HG03060 (cell line): ENCODE measurements at regions not wholly inside any gene's neighbourhood (a gene's known extent, or its start where the extent isn't known, plus 50 kb on each side); places are given as distances from the start of the nearest gene placed in this dataset.
"Not testable (repeated sequence)": the region's sequence is repeated elsewhere in the genome, so short reads cannot be mapped to it uniquely, and the experiment has no call there.

Experiments used
- ATAC-seq: cut with Tn5 transposase; IDR thresholded peaks from one replicate; pipeline ENCODE4 v1.9.1; 2021; ENCODE audit warnings: low read depth, moderate number of reproducible peaks; ENCODE audit not compliant: unreplicated experiment

GRCh38 chr5:155661859-155662258 is 648.3 kb downstream of the KIF4B start:
- ATAC-seq: no peak

- no peak for ATAC-seq
These were observed 651.8 kb downstream of the KIF4B start for GRCh38 chr5:155665361-155665760.

GRCh38 chr5:155672001-155672400 is 655.0 kb upstream of the SGCD start:
- not testable (repeated sequence) for ATAC-seq

GRCh38 chr5:155676967-155677366 is 650.0 kb upstream of the SGCD start:
- no peak for ATAC-seq

- ATAC-seq: no peak
These were observed 648.6 kb upstream of the SGCD start for GRCh38 chr5:155678371-155678770.

- no peak for ATAC-seq
These were observed 647.4 kb upstream of the SGCD start for GRCh38 chr5:155679530-155679929.

- ATAC-seq: no peak
These were observed 642.5 kb upstream of the SGCD start for GRCh38 chr5:155684417-155684816.

GRCh38 chr5:155686131-155686530 is 640.8 kb upstream of the SGCD start:
- ATAC-seq: no peak

- ATAC-seq: no peak
These were observed 637.6 kb upstream of the SGCD start for GRCh38 chr5:155689406-155689805.

GRCh38 chr5:155696362-155696761 is 630.6 kb upstream of the SGCD start:
- ATAC-seq: no peak

- no peak for ATAC-seq
These were observed 629.7 kb upstream of the SGCD start for GRCh38 chr5:155697236-155697635.

- ATAC-seq: no peak
These were observed 627.6 kb upstream of the SGCD start for GRCh38 chr5:155699385-155699784.

GRCh38 chr5:155700333-155700732 is 626.6 kb upstream of the SGCD start:
- no peak for ATAC-seq

- ATAC-seq: no peak
These were observed 615.1 kb upstream of the SGCD start for GRCh38 chr5:155711882-155712281.

GRCh38 chr5:155714435-155714834 is 612.5 kb upstream of the SGCD start:
- ATAC-seq: not testable (repeated sequence)

- ATAC-seq: no peak
These were observed 600.7 kb upstream of the SGCD start for GRCh38 chr5:155726267-155726666.

- no peak for ATAC-seq
These were observed 599.3 kb upstream of the SGCD start for GRCh38 chr5:155727512-155728145.

GRCh38 chr5:155728146-155728856 is 598.7 kb upstream of the SGCD start:
- ATAC-seq: no peak

- ATAC-seq: no peak
These were observed 597.9 kb upstream of the SGCD start for GRCh38 chr5:155728857-155729683.

GRCh38 chr5:155729684-155730059 is 597.3 kb upstream of the SGCD start:
- ATAC-seq: no peak

GRCh38 chr5:155732587-155733376 is 594.2 kb upstream of the SGCD start:
- ATAC-seq: no peak
